Small intestine (tissue), 7 donors: ENCODE measurements at regions not wholly inside any gene's neighbourhood (a gene's known extent, or its start where the extent isn't known, plus 50 kb on each side); places are given as distances from the start of the nearest gene placed in this dataset.
"Not testable (repeated sequence)": the region's sequence is repeated elsewhere in the genome, so short reads cannot be mapped to it uniquely, and the experiment has no call there.

Experiments
- DNase-seq, 2 donors: peaks; one replicate each; pipeline versions ENCODE4 v3.0.0 to v3.0.0-alpha.2; 2013
- FAIRE-seq: peaks from 2 replicates; lab custom pipeline; 2012; peaks lifted over from hg19 to GRCh38; lab: Jason Lieb, UNC
- H3K27ac ChIP-seq, 3 donors: one replicate each; pipeline ENCODE4 v1.5.1; 2013; ENCODE audit warnings: low read length in 2 of 3, mild to moderate bottlenecking in 2 of 3, control low read depth in 1 of 3, inconsistent platforms in 1 of 3, low read depth in 1 of 3, moderate library complexity in 1 of 3
- H3K27me3 ChIP-seq, 3 donors: one replicate each; pipeline ENCODE4 v1.6.1; 2013; ENCODE audit warnings: low read length in 3 of 3, inconsistent platforms in 1 of 3; ENCODE audit not compliant: control insufficient read depth in 3 of 3, insufficient read depth in 3 of 3
- H3K36me3 ChIP-seq, 3 donors: one replicate each; pipeline ENCODE4 v1.6.1; 2013; ENCODE audit warnings: low read length in 3 of 3, inconsistent platforms in 1 of 3, low read depth in 1 of 3, mild to moderate bottlenecking in 1 of 3, moderate library complexity in 1 of 3; ENCODE audit not compliant: control insufficient read depth in 3 of 3, insufficient read depth in 2 of 3
- H3K4me1 ChIP-seq, 3 donors: one replicate each; pipeline ENCODE4 v1.6.1; 2013; ENCODE audit warnings: low read length in 2 of 3, inconsistent platforms in 1 of 3, low read depth in 1 of 3, mild to moderate bottlenecking in 1 of 3, moderate library complexity in 1 of 3; ENCODE audit not compliant: control insufficient read depth in 3 of 3, insufficient read depth in 2 of 3
- H3K4me3 ChIP-seq, 3 donors: one replicate each; pipeline ENCODE4 v1.5.1; 2013; ENCODE audit warnings: low read length in 3 of 3, control low read depth in 1 of 3, inconsistent platforms in 1 of 3, low read depth in 1 of 3, mild to moderate bottlenecking in 1 of 3, moderate library complexity in 1 of 3
- H3K9me3 ChIP-seq, 2 donors: one replicate each; pipeline ENCODE4 v1.6.1; 2013; ENCODE audit warnings: low read depth in 1 of 2, low read length in 1 of 2; ENCODE audit not compliant: control insufficient read depth in 2 of 2, insufficient read depth in 1 of 2
- WGBS, 3 donors: extraction: QIAGEN DNeasy Blood & Tissue Kit; methylation state at CpG; one replicate each; pipeline ENCODE4 v1.1.7; 2013; 5-methylcytosine and 5-hydroxymethylcytosine counted together
- donor health status: healthy with polysubstance abuse.
- donor health status: control.
- donor health status: control.
- donor health status: Bipolar disorder and iron deficiency.
- donor health status: healthy.

DNA sequence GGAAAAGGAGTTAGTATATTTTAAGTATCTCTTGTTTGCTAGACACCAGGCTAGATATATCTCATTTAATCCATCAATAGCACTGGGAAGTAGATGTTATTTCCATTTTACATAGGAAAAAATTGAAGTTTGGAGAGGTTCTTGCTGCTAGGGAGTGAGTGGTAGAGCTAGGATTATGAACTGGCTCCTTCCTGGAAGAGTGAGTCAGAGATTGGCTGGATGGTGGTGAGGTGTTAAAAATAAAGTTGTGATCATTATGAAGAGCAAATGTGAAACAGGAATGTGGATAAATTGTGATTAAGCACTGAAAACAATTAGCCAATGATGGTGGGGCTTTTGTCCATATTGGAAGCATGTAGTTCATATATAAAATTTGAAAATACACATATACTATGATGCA lies 234.2 kb downstream of the WNT5A start:
- Histone ChIP-seq H3K27me3 (no peaks in the 10 kb centered on the region), H3K4me1 (no peaks in the 10 kb centered on the region), H3K36me3 (no peaks in the 10 kb centered on the region), H3K9me3 (peaks cover 0 to 8% of the 10 kb centered on the region in 2 donors), H3K4me3 (no peak overlapping the region), H3K27ac (no peak overlapping the region)
- FAIRE-seq (no peak), DNase-seq (no peak)

DNA sequence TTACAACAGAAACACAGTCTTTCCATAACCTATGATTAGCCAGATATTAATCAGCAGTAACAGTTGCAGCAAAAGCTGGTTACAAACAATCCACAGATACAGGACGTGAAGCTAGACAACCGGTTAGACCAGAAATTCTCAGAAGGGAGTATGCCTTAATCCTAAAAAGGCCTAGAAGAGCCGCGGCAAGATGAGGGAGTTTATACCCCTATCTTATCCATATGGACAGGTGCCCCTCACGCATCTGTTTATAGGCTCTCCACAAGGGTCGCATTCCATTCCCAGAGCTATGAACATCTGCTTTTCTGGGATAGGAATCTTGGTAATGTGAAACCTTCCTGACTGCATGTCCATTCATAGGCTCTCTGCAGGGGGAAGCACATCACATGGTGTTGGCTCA lies 237.9 kb downstream of the WNT5A start:
- not testable (repeated sequence) for H3K9me3 ChIP-seq, H3K36me3 ChIP-seq, DNase-seq, H3K4me3 ChIP-seq, H3K27me3 ChIP-seq, H3K4me1 ChIP-seq, H3K27ac ChIP-seq, FAIRE-seq
- 84 to 90% (median 86%) methylated on average over 6 of the region's 6 CpGs for WGBS, 3 donors

DNA sequence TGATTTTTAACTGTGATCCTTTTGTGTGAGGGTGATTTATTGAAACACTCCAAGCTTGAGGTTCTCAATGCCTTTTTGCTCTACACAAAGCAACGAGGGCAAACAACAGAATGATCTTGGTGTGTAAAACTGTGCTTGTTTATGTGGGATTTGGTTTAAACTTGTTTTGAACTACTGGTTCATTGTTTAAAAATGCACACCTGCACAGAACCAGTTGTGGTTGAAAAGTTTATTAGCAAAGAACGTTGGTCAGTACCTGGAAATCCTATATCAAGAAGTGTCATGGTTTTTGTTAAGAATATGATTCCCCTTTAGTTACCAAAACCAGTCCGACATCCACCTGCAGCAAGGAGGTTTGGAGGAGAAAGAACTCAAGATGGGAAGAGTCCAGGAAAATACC lies 239.4 kb downstream of the WNT5A start:
- no peaks in the 10 kb centered on the region for H3K36me3 ChIP-seq
- no peaks in the 10 kb centered on the region for H3K27me3 ChIP-seq
- DNase-seq (no peak), FAIRE-seq (no peak)
- H3K4me3 ChIP-seq, result no peak overlapping the region
- H3K9me3 ChIP-seq, result peaks cover 0 to 8% of the 10 kb centered on the region in 2 donors
- H3K27ac ChIP-seq, result no peak overlapping the region
- WGBS, 3 donors, result 43 to 45% (median 44%) methylated on average over 3 of the region's 3 CpGs
- H3K4me1 ChIP-seq, result no peaks in the 10 kb centered on the region

DNA sequence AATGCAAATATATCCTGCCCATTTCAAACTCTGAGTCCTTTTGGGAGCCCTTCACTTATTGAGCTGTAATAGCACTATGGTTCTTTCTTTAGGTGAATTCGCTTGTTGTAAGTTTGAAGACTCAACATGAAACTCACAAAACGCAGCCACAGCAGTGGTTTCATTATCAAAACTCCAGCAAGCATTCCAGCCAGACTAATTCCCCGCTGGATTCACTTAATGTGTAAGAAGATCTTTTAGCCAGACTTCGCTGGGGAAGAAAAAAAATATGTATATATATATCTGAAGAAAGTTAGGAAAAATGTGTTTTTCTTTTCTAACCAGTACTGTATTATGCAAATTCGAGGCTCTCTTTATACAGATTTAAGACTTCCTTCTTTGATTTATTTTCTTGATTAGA lies 241.1 kb downstream of the WNT5A start:
- Histone ChIP-seq H3K4me1 (no peaks in the 10 kb centered on the region), H3K27ac (no peak overlapping the region), H3K4me3 (no peak overlapping the region), H3K9me3 (peaks cover 0 to 8% of the 10 kb centered on the region in 2 donors), H3K27me3 (no peaks in the 10 kb centered on the region), H3K36me3 (no peaks in the 10 kb centered on the region)
- DNase-seq (no peak), FAIRE-seq (no peak)
- 39 to 40% (median 40%) methylated on average over 5 of the region's 5 CpGs for WGBS, 3 donors

DNA sequence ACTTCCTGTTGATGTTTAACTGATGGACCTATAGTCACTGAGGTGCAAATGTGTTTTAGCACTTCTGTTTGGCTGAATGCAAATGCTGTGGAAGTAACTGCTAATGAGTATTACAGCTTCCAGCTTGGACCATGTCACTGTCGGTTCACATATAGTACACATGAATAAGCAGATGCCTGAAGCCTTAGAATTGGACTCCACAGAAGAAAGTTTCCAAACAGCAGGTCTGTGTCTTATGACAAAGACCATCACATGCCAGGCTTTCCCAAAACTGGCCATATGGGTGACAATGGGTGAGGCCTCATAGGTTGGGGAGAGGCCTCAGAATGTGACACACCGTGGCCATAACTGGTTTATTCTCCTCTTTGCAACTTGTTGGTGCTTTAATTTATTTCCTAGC lies 241.8 kb downstream of the WNT5A start:
- H3K4me1 ChIP-seq, result no peaks in the 10 kb centered on the region
- FAIRE-seq (no peak), DNase-seq (no peak)
- H3K36me3 ChIP-seq, result no peaks in the 10 kb centered on the region
- no peak overlapping the region for H3K4me3 ChIP-seq
- 45 to 66% (median 60%) methylated on average over 2 of the region's 2 CpGs for WGBS, 3 donors
- no peaks in the 10 kb centered on the region for H3K27me3 ChIP-seq
- no peak overlapping the region for H3K27ac ChIP-seq
- peaks cover 0 to 8% of the 10 kb centered on the region in 2 donors for H3K9me3 ChIP-seq

DNA sequence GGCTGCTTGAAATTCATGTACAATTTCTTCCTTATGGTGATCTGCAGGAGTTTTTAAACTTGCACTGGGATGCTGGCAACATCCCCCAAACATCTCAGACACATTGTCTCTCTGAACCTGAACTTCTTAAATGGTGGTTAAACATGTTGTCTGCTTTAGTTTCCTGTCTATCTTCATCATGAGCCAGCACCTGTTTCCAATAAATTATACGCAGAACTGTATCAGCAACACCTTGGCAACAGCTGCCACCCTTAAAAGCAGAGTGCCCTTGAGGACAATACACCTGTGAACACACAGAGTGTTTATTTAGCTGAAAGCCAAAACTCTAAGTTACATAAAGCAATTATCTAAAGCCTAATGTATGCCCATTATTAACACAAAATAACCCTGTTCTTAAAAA lies 242.9 kb downstream of the WNT5A start:
- Histone ChIP-seq H3K4me3 (no peak overlapping the region), H3K36me3 (no peaks in the 10 kb centered on the region), H3K9me3 (peaks cover 0 to 5% of the 10 kb centered on the region in 2 donors), H3K27me3 (no peaks in the 10 kb centered on the region), H3K27ac (no peak overlapping the region), H3K4me1 (no peaks in the 10 kb centered on the region)
- 23 to 70% (median 31%) methylated on average over 1 of the region's 1 CpG for WGBS, 3 donors
- DNase-seq, result no peak
- FAIRE-seq, result no peak

DNA sequence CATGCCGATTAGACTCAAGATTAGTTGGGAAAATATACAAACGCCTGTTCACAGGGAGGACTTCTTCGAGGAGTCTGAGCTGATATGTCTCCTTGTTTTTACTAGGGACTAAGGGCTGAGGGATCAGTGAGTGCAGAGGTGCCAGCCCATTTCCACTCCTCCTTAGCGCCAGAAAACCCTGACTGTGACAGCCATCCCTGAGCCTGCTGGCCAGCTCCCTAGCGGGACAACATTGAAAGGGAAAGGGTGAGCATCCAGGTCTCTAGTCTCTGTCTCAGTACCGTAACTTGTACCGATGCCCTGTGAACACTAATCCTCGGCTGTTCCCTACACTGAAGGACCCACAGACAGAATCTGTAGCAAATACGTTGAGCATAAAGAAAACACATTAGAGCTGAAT lies 243.4 kb downstream of the WNT5A start:
- DNase-seq (no peak), FAIRE-seq (no peak)
- Histone ChIP-seq H3K4me1 (no peaks in the 10 kb centered on the region), H3K36me3 (no peaks in the 10 kb centered on the region), H3K27ac (no peak overlapping the region), H3K27me3 (no peaks in the 10 kb centered on the region), H3K9me3 (peaks cover 0 to 2% of the 10 kb centered on the region in 2 donors), H3K4me3 (no peak overlapping the region)
- 75 to 79% (median 77%) methylated on average over 9 of the region's 9 CpGs for whole genome bisulfite sequencing, 3 donors

DNA sequence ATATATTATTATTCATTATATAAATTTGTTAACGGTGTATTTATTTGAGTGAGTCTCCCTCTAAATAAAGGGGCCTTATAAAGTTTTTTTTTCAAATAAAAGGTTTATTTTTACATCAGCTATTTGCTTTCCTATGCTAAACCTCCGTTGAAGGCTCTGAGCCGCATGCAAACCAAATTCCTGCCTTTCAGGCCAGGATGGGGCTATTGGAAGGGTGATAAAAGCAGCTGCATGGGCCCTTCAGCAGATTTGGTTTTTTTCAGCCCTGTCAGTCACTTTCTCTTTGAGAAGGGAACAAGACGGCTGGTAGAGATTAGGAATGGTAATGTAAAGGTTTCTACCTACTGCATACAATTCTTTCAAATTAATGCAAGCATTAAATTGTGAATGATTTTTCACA lies 244.2 kb downstream of the WNT5A start:
- H3K27me3 ChIP-seq, result no peaks in the 10 kb centered on the region
- 60 to 68% (median 61%) methylated on average over 4 of the region's 4 CpGs for WGBS, 3 donors
- no peaks in the 10 kb centered on the region for H3K36me3 ChIP-seq
- FAIRE-seq (no peak), DNase-seq (no peak)
- no peaks in the 10 kb centered on the region for H3K9me3 ChIP-seq
- H3K4me3 ChIP-seq, result no peak overlapping the region
- no peak overlapping the region for H3K27ac ChIP-seq
- no peaks in the 10 kb centered on the region for H3K4me1 ChIP-seq

DNA sequence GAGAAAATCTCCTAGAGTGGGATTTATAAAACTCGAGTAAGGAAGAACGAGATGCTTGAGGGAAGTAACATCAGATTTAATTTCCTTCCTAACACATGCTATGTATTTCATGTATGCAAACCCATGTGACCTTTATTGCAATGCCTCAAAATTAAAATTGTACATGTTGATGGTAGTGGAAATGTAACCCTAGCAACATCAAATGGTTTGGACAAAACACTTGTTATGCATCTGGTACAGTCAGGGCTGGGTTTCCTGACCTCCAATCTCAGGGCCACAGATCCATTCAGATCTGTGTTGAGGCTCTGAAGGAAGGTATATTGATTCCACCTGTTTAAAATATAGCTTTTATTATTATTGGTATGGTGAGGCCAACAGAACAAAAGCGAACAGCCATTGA lies 246.0 kb downstream of the WNT5A start:
- DNase-seq (no peak), FAIRE-seq (no peak)
- Histone ChIP-seq H3K36me3 (no peaks in the 10 kb centered on the region), H3K4me1 (no peaks in the 10 kb centered on the region), H3K27me3 (no peaks in the 10 kb centered on the region), H3K4me3 (no peak overlapping the region), H3K9me3 (no peaks in the 10 kb centered on the region), H3K27ac (no peak overlapping the region)
- 80 to 88% (median 85%) methylated on average over 3 of the region's 3 CpGs for WGBS, 3 donors
